AG08395 (cell line): ENCODE measurements at regions not wholly inside any gene's neighbourhood (a gene's known extent, or its start where the extent isn't known, plus 50 kb on each side); places are given as distances from the start of the nearest gene placed in this dataset.

Source experiments
- DNase-seq: peaks from one replicate; pipeline ENCODE4 v3.0.0; 2012; ENCODE audit warnings: mixed read lengths, low spot score

DNA sequence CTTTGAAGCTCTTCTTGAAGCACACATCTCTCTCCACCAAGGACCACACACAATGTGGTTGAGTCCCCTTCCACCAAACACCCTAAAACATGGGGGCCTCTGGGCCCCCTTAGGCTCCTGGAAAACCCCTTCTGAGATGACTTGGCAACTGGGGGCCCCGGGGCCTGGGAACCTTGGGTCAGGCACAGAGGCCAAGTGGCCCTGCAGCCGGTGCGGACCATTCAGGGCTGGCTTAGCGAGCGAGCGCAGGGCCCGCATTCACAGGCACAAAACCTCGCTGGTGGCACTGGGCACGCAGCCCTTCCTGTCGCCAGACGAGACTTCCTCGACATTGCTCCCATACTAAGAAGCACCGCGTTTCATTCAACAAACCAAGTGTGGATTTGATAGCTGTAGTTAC, 111.2 kb upstream of the ID2 start:
- no peak for DNase-seq

DNA sequence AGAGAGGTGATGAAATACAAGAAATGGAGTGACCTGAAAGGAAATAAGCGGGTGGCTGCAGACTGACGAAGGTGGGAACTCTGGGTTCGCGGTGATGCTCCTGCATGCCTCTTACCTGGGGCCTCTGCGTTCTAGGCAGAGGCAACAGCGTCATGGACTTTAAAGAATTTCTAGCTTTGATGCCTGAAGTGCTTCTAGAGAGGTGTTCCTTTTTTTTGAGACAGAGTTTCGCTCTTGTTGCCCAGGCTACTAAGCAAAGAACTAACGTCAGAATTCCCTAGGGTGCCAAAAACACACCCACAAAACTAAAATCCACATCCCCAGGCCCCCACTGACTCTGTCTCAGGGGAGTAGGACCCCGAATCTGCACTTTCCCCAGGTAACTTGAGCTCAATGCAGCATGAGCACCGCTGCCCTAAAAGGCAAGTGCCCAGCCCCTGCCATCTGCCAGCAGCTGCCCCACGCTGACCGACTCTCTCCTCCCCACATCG, 110.5 kb upstream of the ID2 start:
- no peak for DNase-seq

DNA sequence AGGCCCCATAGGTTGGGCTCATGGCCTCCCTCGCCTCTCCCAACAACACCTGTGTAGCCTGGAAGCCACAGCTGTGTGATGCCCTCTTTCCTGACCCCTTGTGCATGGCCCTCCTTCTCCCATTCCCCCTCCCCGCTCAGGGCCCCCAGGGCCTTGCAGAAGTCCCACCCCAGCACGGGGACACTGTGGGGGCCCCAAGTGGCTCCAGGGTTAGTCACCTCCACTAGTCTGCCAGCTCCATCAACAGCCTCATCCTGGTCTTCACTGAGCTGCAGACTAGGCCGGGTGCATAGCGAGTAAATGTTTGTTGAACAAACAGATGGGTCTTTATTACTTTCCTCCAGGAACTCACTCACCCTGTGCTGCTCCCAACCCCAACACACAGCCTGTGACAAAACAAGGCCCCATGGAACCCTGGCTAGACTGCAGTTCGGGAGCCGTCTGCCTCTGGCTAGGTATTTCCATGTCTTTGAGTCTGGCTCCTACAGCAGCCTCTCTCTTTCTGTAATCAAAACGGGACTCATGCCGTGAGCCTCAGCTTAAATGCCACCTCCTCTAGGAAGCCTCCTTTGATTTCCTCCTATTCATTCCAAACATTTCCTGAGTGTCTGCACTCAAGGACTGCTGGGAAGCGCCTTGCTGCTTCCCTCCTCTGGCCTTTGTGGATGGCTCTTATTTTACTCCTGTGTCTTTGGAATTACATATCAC, 109.9 kb upstream of the ID2 start:
- no peak for DNase-seq

- DNase-seq, result no peak
Measured at GRCh38 chr2:8572712-8573233, 109.1 kb upstream of the ID2 start.

- DNase-seq, result no peak
Measured at GRCh38 chr2:8573234-8573941, 108.5 kb upstream of the ID2 start.

DNA sequence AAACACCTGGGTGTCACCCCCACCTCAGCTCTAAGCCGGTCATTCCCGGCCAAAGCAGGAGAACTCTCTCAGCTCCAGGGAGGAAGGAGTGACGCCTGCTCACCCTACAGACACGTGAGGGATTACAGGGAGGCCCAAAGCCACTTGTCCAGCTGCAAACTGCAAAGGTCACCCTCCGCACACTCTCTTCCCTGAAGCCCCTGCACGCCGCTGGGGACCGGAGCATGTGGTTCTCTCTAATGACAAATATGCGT, 108.0 kb upstream of the ID2 start:
- DNase-seq, result no peak

GRCh38 chr2:8574196-8575037, 107.4 kb upstream of the ID2 start:
- DNase-seq, result peak; percentile 21

GRCh38 chr2:8575038-8575833, 106.6 kb upstream of the ID2 start:
- peak; percentile 23 for DNase-seq

DNA sequence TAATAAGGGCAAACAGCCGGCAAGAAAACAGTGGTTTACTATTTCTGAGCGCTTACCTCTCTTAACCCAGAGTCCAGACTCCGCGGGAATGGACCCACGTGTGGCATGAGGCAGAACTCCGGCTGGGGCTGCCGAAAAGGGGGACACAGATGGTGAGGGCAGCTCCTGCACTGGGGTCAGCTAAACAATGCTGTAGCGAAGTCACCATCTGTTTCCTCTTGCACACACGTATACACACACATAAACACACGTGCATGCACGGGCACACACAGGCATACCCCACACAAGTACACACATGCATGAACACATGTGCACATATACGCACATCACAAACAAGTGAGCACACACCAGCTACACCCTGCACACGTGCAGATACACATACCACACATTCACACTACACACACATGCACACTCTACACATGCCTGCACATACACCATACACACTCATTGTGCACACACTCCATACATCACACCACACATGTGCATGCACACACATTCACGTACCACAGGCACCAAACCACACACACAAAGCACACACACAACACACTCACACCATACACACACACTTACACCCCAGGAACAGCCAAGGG, 105.9 kb upstream of the ID2 start:
- DNase-seq, result no peak

DNA sequence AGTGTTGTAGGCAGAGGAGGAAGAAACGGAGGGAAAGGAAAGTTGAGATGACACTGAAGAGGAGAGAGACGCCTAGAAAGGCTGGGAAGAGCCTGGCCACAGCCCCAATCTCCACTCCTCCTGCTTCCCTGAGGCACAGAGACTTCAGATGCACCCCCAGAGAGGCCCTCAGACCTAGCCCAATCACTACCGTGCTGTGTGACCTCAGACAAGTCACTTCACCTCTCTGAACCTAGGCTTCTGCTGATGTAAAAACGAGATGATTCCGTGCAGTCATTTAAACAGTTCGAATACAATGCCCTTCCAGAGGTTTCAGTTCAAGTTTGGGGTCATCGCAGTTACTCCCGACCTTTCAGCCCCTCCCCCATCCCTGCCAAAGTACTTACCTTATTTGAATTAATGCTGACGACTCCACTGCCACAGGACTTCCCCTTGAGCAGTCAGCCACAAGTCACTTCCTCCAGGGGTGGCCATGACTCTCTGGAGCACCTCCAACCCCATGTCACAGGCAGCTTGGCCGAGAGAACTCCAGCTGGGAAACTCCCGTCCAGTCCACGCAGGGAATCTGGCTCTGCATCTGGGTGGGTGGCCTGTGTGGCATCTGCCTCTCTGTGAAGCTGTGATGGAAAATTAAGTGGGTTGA, 105.2 kb upstream of the ID2 start:
- DNase-seq, result no peak

DNA sequence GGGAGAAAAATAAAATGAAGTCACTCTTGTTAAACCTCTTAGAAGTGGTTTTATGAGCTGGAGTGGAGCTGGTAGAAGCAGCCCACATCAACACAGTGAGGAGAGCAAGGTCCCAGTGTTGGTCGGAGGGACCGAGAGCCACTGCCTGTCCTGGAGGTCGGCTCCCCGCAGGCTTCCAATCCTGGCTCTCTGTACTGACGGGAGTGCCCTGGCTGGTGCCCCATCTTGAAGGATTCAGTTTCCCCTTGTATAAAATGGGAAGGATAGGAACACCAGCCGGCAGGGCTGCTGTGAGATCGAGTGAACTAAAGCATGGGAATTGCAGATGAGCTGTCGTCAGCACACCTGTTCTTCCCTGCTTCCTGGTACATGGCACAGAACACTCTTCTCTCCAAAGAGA, 104.3 kb upstream of the ID2 start:
- DNase-seq, result no peak

GRCh38 chr2:8578335-8579244, 103.3 kb upstream of the ID2 start:
- DNase-seq, result no peak

DNA sequence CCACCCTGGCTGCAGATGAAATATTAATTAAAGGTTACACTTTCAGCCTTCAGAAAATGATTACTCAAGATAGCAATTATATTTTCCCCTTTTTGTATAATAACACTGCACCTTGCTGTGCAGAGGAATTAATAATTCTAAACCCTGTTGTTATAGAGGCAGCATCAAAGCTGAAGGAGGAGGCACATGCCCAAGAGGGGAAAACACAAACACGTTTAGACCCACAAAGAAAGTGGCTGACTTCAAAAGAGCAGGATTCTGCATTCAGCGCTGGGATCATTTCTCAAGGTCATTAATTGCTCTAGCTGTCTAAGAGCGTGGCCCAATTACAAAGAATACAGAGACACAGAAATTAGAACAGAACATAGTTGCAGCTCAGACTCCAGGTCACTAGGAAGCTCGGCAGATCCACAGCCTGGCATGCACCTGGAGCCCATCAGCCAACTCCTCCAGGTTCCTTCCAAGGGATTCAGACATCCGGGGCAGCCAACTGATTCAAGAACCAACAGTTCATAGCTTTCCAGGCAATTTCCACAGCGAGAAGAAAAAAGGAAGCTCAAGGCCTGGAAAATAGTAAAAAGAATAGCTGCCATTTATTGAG, 102.3 kb upstream of the ID2 start:
- DNase-seq, result no peak

DNA sequence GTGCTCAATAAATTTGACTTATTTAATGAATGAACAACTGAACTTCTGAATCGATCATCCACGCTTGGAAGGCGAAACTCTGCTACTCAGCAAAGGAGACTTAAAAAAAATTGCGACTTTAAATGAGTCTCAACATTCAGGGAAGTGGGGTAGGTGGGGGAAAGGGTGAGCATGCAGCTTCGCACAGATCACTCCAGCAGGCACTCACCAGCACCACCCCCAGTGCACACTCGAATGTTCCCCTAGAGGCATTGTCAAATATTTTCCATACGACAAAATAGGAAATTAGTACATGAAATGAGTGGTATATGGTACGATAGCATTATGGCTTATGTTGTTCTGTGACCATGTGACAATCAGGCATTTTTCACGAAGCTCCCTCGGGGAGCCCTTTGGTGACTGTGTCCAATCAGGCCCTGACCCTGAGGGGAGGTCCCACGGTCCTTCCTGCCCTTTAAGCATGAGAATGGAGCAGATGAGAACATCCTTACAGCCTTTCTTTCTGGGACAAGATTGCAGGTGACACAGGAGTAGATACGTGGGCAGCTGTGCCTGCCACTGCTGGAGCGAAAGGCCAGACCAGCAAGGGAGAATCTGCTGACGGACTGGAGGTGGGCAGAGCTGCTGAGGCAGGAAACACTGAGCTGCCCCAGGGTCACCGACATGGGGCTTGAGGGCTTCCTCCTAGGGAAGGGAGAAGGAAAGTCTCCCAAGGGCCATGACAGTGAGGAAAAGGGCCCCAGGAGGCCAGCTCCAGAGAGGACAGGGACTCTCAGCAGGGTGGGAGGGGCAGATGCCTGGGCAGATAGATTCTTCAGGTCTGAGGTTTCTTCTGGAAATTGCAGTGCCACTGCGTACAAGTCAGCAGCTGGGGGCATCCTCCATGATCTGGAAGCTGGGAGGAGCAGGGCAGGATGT, 101.3 kb upstream of the ID2 start:
- DNase-seq, result no peak

DNA sequence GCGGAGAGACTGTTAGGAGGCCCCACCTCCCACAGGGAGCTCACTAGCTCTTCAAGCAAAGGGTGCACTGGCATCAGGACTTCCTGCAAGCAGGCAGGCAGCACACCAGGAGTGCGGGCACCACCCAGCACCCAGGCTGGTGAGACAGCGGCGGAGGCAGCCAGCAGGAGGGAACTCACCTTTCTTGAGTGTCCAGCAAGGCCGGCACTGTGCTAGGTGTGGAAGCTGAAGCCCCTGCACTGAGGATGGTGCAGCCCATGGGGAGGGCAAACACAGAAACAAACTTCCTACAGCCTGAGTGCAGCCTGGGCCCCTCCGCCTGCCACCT, 100.7 kb upstream of the ID2 start:
- no peak for DNase-seq

- DNase-seq, result no peak
Measured at GRCh38 chr2:8581601-8582041, 100.2 kb upstream of the ID2 start.

DNA sequence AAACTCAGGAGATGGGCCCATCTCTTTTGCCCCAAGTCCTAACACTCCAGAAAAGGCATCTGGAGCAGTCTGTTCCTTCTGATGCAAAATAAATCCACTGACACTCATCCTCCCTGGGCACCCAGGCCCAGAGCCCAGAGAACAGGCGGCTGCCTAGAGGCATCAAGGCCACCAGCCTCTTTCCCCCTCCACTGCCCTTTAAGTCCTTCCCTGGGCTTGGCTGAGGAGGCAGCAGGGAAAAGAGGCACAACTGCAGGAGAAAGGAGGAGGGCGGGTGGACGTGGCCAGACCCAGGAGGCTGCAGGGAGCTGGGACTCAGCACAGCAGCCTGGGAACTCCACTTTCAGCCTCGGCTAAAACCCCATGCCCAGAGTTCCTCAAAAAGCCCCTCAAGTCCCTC, 99.7 kb upstream of the ID2 start:
- no peak for DNase-seq

DNA sequence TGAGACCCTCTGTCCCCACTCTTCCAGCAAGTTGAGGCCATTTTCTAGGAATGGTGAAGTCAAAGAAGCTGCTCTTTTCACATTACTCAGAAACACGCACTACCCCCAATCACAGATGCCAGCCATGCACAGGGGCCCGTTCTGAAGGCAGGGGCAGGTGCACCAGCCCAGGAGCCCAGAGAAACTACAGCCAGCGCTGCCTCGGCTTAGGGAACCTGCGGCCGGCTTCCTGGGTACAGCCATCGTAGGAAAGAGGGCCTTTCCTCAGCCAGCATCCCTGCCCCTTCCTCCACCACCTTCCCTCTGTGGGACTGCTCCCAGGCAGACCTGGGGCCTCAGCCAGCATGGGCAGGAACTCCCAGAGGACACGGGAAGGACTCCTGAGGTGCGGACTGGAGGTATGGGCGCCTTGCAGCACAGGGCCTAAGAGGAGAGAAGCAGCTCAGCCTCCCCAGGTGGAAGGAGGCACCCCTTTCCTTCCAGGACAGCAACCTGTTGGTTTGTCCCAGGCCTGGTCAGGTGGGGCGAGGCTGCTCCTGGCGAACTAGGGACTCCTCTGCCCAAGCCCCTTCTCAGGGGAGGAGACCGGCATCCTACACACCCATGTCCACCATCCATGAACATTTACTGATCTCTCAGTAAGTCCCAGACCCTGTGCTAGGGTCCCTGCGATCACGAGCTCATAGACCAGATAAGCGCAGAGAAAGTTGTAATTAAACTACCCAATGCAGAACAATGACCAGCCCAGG, 99.0 kb upstream of the ID2 start:
- DNase-seq, result no peak
